DMS53 treated with DMSO at 0.1 percent for 48 hours (cell line): ENCODE measurements at regions not wholly inside any gene's neighbourhood (a gene's known extent, or its start where the extent isn't known, plus 50 kb on each side); places are given as distances from the start of the nearest gene placed in this dataset.

Experiments used
- DNase-seq: peaks from one replicate; lab custom pipeline; 2025; ENCODE audit not compliant: unreplicated experiment; lab: John Stamatoyannopoulos, UW

- no peak for DNase-seq
Observed at GRCh38 chr4:128337863-128338262, 50.2 kb upstream of the PGRMC2 start.
